H1 (cell line): ENCODE measurements at regions not wholly inside any gene's neighbourhood (a gene's known extent, or its start where the extent isn't known, plus 50 kb on each side); places are given as distances from the start of the nearest gene placed in this dataset.

Experiments used
- CTCF ChIA-PET: fragments of 300-600 bp; sonication (Branson Sonifier 250); formaldehyde crosslinking; loops from one replicate; lab custom pipeline; 2021; ENCODE audit not compliant: partially characterized antibody; lab: Charles Lee
- POLR2A ChIA-PET: fragments of 300-600 bp; sonication (Branson Sonifier 250); formaldehyde crosslinking; loops from one replicate; lab custom pipeline; 2021; ENCODE audit warnings: inconsistent platforms; ENCODE audit not compliant: partially characterized antibody; lab: Charles Lee
- DNase-seq, 2 experiments: peaks; one replicate each; pipeline versions ENCODE4 v3.0.0 to v3.0.0-alpha.2; 2010 to 2022; ENCODE audit warnings: low spot score in 2 of 2, low read depth in 1 of 2, mixed read lengths in 1 of 2
- FAIRE-seq: peaks from 2 replicates; lab custom pipeline; 2011; peaks lifted over from hg19 to GRCh38; lab: Jason Lieb, UNC
- H2AFZ ChIP-seq: 2 replicates; pipeline ENCODE4 v1.8.1; 2012; ENCODE audit warnings: low read length, inconsistent platforms
- H2AK5ac ChIP-seq: 2 replicates; pipeline ENCODE4 v1.6.1; 2013; ENCODE audit warnings: low read depth, low read length
- H2BK120ac ChIP-seq: replicated peaks from 2 replicates; pipeline ENCODE3; 2013; ENCODE audit warnings: low read depth, low read length, inconsistent platforms
- H2BK12ac ChIP-seq: 2 replicates; pipeline ENCODE4 v1.6.1; 2013; ENCODE audit warnings: low read depth, low read length
- H2BK15ac ChIP-seq: 2 replicates; pipeline ENCODE4 v1.6.1; 2013; ENCODE audit warnings: low read length
- H2BK20ac ChIP-seq: 2 replicates; pipeline ENCODE4 v1.6.1; 2013; ENCODE audit warnings: low read length
- H2BK5ac ChIP-seq: 2 replicates; pipeline ENCODE4 v1.6.1; 2013; ENCODE audit warnings: low read depth, low read length
- H3K14ac ChIP-seq: 2 replicates; pipeline ENCODE4 v1.6.1; 2013; ENCODE audit warnings: inconsistent platforms; ENCODE audit not compliant: insufficient read length
- H3K18ac ChIP-seq: 2 replicates; pipeline ENCODE4 v1.6.1; 2013; ENCODE audit warnings: low read length; ENCODE audit errors: extremely low read depth
- H3K23ac ChIP-seq: 2 replicates; pipeline ENCODE4 v1.6.1; 2013; ENCODE audit warnings: inconsistent platforms; ENCODE audit not compliant: insufficient read length
- H3K23me2 ChIP-seq: 2 replicates; pipeline ENCODE4 v1.6.1; 2013; ENCODE audit warnings: low read depth, low read length
- H3K27ac ChIP-seq: 2 replicates; pipeline ENCODE4 v1.6.1; 2011; ENCODE audit warnings: low read depth, low read length, inconsistent platforms
- H3K27me3 ChIP-seq, 4 experiments: replicated peaks in 1 of 4; 1 replicate in 1 of 4; 2 replicates in 3 of 4; pipeline versions ENCODE4 v1.6.1 to v1.8.1; 2011 to 2013; ENCODE audit warnings: low read length in 3 of 4, mild to moderate bottlenecking in 3 of 4, inconsistent platforms in 2 of 4, mixed read lengths in 2 of 4, moderate library complexity in 1 of 4; ENCODE audit not compliant: control insufficient read depth in 3 of 4, insufficient read depth in 3 of 4; ENCODE audit errors: extremely low read depth in 1 of 4
- H3K36me3 ChIP-seq, 4 experiments: 2 replicates each; pipeline versions ENCODE4 v1.6.1 to v1.8.1; 2011 to 2013; ENCODE audit warnings: mild to moderate bottlenecking in 4 of 4, low read length in 3 of 4, moderate library complexity in 2 of 4, control low read depth in 1 of 4, inconsistent platforms in 1 of 4; ENCODE audit not compliant: insufficient read depth in 4 of 4, control insufficient read depth in 2 of 4
- H3K4ac ChIP-seq: replicated peaks from 2 replicates; pipeline ENCODE3; 2013; ENCODE audit warnings: low read length, low read depth, mixed read lengths, inconsistent platforms; ENCODE audit not compliant: insufficient read length
- H3K4me1 ChIP-seq, 4 experiments: replicated peaks in 1 of 4; 1 replicate in 1 of 4; 2 replicates in 3 of 4; pipeline versions ENCODE4 v1.6.1 to v1.8.1; 2011 to 2013; ENCODE audit warnings: low read length in 3 of 4, inconsistent platforms in 2 of 4, mixed read lengths in 1 of 4; ENCODE audit not compliant: insufficient read depth in 4 of 4, control insufficient read depth in 3 of 4
- H3K4me2 ChIP-seq, 2 experiments: 2 replicates each; pipeline versions ENCODE4 v1.6.1 to v1.8.1; 2011 to 2013; ENCODE audit warnings: low read depth in 2 of 2, low read length in 2 of 2, control low read depth in 1 of 2, inconsistent platforms in 1 of 2, mild to moderate bottlenecking in 1 of 2; ENCODE audit not compliant: insufficient read depth in 1 of 2
- H3K4me3 ChIP-seq, 4 experiments: fragments of 200-600, 300-600 bp in 1 of 4; sonication (generic), shearing (Covaris generic), sonication (Bioruptor Twin) in 1 of 4; 2 replicates each; pipeline versions ENCODE4 v1.5.1 to v1.8.1; 2011 to 2016; ENCODE audit warnings: low read length in 4 of 4, low read depth in 3 of 4, control low read depth in 2 of 4, inconsistent platforms in 2 of 4, mild to moderate bottlenecking in 2 of 4, mixed read lengths in 1 of 4, moderate library complexity in 1 of 4; ENCODE audit not compliant: insufficient read depth in 2 of 4; ENCODE audit errors: extremely low read depth in 1 of 4
- H3K56ac ChIP-seq: replicated peaks from 2 replicates; pipeline ENCODE3; 2013; ENCODE audit warnings: low read depth, mild to moderate bottlenecking, mixed read lengths, low read length, inconsistent platforms; ENCODE audit not compliant: insufficient read length
- H3K79me1 ChIP-seq: 2 replicates; pipeline ENCODE4 v1.6.1; 2013; ENCODE audit warnings: low read depth, low read length, control low read depth
- H3K79me2 ChIP-seq, 2 experiments: 2 replicates each; pipeline versions ENCODE4 v1.6.1 to v1.8.1; 2012 to 2013; ENCODE audit warnings: low read length in 2 of 2, mild to moderate bottlenecking in 2 of 2, inconsistent platforms in 1 of 2; ENCODE audit not compliant: insufficient read depth in 2 of 2, control insufficient read depth in 1 of 2
- H3K9ac ChIP-seq, 4 experiments: replicated peaks in 1 of 4; 1 replicate in 1 of 4; 2 replicates in 3 of 4; pipeline versions ENCODE4 v1.6.1 to v1.8.1; 2011 to 2013; ENCODE audit warnings: low read depth in 3 of 4, low read length in 3 of 4, control low read depth in 2 of 4, mild to moderate bottlenecking in 2 of 4, moderate library complexity in 2 of 4, inconsistent platforms in 1 of 4; ENCODE audit errors: extremely low read depth in 1 of 4
- H3K9me3 ChIP-seq, 2 experiments: 2 replicates each; pipeline versions ENCODE4 v1.6.1 to v1.8.1; 2012 to 2013; ENCODE audit warnings: mild to moderate bottlenecking in 2 of 2, moderate library complexity in 2 of 2, control low read depth in 1 of 2, inconsistent platforms in 1 of 2, low read depth in 1 of 2, low read length in 1 of 2, mixed read lengths in 1 of 2; ENCODE audit not compliant: insufficient read depth in 2 of 2
- H4K20me1 ChIP-seq, 2 experiments: replicated peaks in 1 of 2; 2 replicates each; pipeline versions ENCODE3 to v1.8.1; 2011 to 2013; ENCODE audit warnings: inconsistent platforms in 2 of 2, low read length in 2 of 2, mild to moderate bottlenecking in 1 of 2; ENCODE audit not compliant: insufficient read depth in 2 of 2, control insufficient read depth in 1 of 2
- H4K5ac ChIP-seq: 2 replicates; pipeline ENCODE4 v1.6.1; 2013; ENCODE audit warnings: low read length, low read depth, mixed read lengths, inconsistent platforms; ENCODE audit not compliant: insufficient read length
- H4K8ac ChIP-seq: 2 replicates; pipeline ENCODE4 v1.8.0; 2013; ENCODE audit warnings: mild to moderate bottlenecking, moderate library complexity, low read length, inconsistent platforms; ENCODE audit not compliant: insufficient read depth; ENCODE audit errors: extremely low read depth
- H4K91ac ChIP-seq: replicated peaks from 2 replicates; pipeline ENCODE3; 2013; ENCODE audit warnings: low read length, mixed read lengths, inconsistent platforms; ENCODE audit not compliant: insufficient read length
- ATF3 ChIP-seq: IDR thresholded peaks from 2 replicates; pipeline ENCODE4 v1.6.1; 2011; ENCODE audit warnings: low read depth, mild to moderate bottlenecking, low read length; ENCODE audit not compliant: insufficient read depth
- BCL11A ChIP-seq, 2 experiments: IDR thresholded peaks; one replicate each; pipeline ENCODE4 v1.6.1; 2011; ENCODE audit warnings: low read depth in 2 of 2, low read length in 2 of 2, mild to moderate bottlenecking in 2 of 2
- EGR1 ChIP-seq: IDR thresholded peaks from 2 replicates; pipeline ENCODE4 v1.6.1; 2011; ENCODE audit warnings: low read depth, low read length, borderline replicate concordance
- EP300 ChIP-seq, 2 experiments: IDR thresholded peaks; 1 replicate in 1 of 2; 2 replicates in 1 of 2; pipeline ENCODE4 v1.6.1; 2011 to 2012; ENCODE audit warnings: low read depth in 2 of 2, low read length in 2 of 2, mild to moderate bottlenecking in 2 of 2, borderline replicate concordance in 1 of 2, inconsistent platforms in 1 of 2, moderate library complexity in 1 of 2
- JUN ChIP-seq: IDR thresholded peaks from 2 replicates; pipeline ENCODE4 v1.6.1; 2011; ENCODE audit warnings: low read depth, mild to moderate bottlenecking, improper control_type of control experiment, low read length
- MAFK ChIP-seq: IDR thresholded peaks from 2 replicates; pipeline ENCODE4 v1.6.1; 2012; ENCODE audit warnings: low read depth, mild to moderate bottlenecking, improper control_type of control experiment, low read length
- RNF2 ChIP-seq: fragments of 200-900, 300-1000 bp; sonication (generic); IDR thresholded peaks from 2 replicates; pipeline ENCODE4 v1.7.1; 2016; ENCODE audit warnings: borderline replicate concordance, low read depth, mild to moderate bottlenecking, antibody characterized with exemption, low read length; ENCODE audit not compliant: poor library complexity, severe bottlenecking; ENCODE audit errors: missing control alignments
- SP2 ChIP-seq: IDR thresholded peaks from 2 replicates; pipeline ENCODE4 v1.6.1; 2012; ENCODE audit warnings: mild to moderate bottlenecking, low read length, inconsistent platforms
- SUZ12 ChIP-seq: fragments of 200-600 bp; sonication (generic); IDR thresholded peaks from 2 replicates; pipeline ENCODE4 v1.6.1; 2012; ENCODE audit warnings: mild to moderate bottlenecking, inconsistent platforms, low read length, moderate library complexity, mixed read lengths
- WGBS, 2 experiments: shearing (Covaris generic) in 1 of 2; methylation state at CpG; one replicate each; pipeline versions ENCODE4 v1.1.6 to v1.1.7; 2013 to 2015; ENCODE audit warnings: low lambda C conversion rate in 2 of 2, mixed read lengths in 2 of 2, inconsistent platforms in 1 of 2, low coverage in 1 of 2, missing lambda C conversion rate in 1 of 2; ENCODE audit not compliant: insufficient replicate concordance in 2 of 2, insufficient coverage in 1 of 2, insufficient read length in 1 of 2; ENCODE audit errors: extremely low coverage in 1 of 2, missing lambda C conversion rate in 1 of 2; 5-methylcytosine and 5-hydroxymethylcytosine counted together

GRCh38 chr2:100632759-100633158 lies 70.0 kb downstream of the PDCL3 start:
- H4K20me1 ChIP-seq, result no peaks in the 10 kb centered on the region
- TF ChIP-seq JUN (no peak), BCL11A (IDR thresholded peaks at IDR 0.05; ENCODE audit: low read depth in 2 of 2, low read length in 2 of 2) (no peak), EP300 (IDR thresholded peaks at IDR 0.05; ENCODE audit: borderline replicate concordance in 1 of 2, low read depth in 2 of 2, low read length in 2 of 2) (no peak), RNF2 (no peak), SUZ12 (no peak), SP2 (no peak), MAFK (no peak), ATF3 (no peak), EGR1 (no peak)
- POLR2A ChIA-PET, result no interaction called here

More at GRCh38 chr2:100632759-100633158, 70.0 kb downstream of the PDCL3 start:
- no peaks in the 10 kb centered on the region for H3K79me1 ChIP-seq
- H3K79me2 ChIP-seq, result no peaks in the 10 kb centered on the region
- H3K23me2 ChIP-seq, result no peaks in the 10 kb centered on the region
- H2BK20ac ChIP-seq, result no peak overlapping the region
- H3K4me1 ChIP-seq, result peaks cover 0 to 3% (median 2%) of the 10 kb centered on the region in 4 experiments; a peak in 3 of 7 replicates
- H3K14ac ChIP-seq, result no peak overlapping the region
- no peak overlapping the region for H4K8ac ChIP-seq
- H3K9ac ChIP-seq, result no peak overlapping the region
- no peaks in the 10 kb centered on the region for H3K36me3 ChIP-seq
- no peaks in the 10 kb centered on the region for H3K27me3 ChIP-seq
- no peak overlapping the region for H3K4me2 ChIP-seq
- H3K56ac ChIP-seq, result no peak overlapping the region
- no peak overlapping the region for H2AFZ ChIP-seq
- no peak overlapping the region for H3K4me3 ChIP-seq
- no peak overlapping the region for H4K91ac ChIP-seq
- H2BK5ac ChIP-seq, result no peak overlapping the region
- no peaks in the 10 kb centered on the region for H3K9me3 ChIP-seq
- no peak overlapping the region for H2BK12ac ChIP-seq
- no peak overlapping the region for H2BK120ac ChIP-seq
- CTCF ChIA-PET, result interaction anchor here (1.0 to 4.2 kb wide), 9 partner anchors 10 to 97 kb away, joined by 3 to 18 read pairs (median 4); no protein-coding TSS in a partner anchor
- no peak overlapping the region for H3K18ac ChIP-seq
- no peak overlapping the region for H2AK5ac ChIP-seq
- FAIRE-seq (no peak), DNase-seq (no peak)
- H3K23ac ChIP-seq, result no peak overlapping the region
- no peak overlapping the region for H4K5ac ChIP-seq
- 65% methylated on average over 4 of the region's 4 CpGs; no CpG with 5 or more reads in 1 of the 2 experiments for WGBS, 2 experiments
- no peak overlapping the region for H3K4ac ChIP-seq
- H2BK15ac ChIP-seq, result no peak overlapping the region
- H3K27ac ChIP-seq, result no peak overlapping the region
